ENCODE measurements at regions not wholly inside any gene's neighbourhood (a gene's known extent, or its start where the extent isn't known, plus 50 kb on each side); places are given as distances from the start of the nearest gene placed in this dataset.

GRCh38 chr11:134532131-134532920, 120.3 kb upstream of the B3GAT1 start:
- no peak for TF ChIP-seq JUND (IDR thresholded peaks at IDR 0.05; ENCODE audit: low read depth)
- no peak for DNase-seq (ENCODE audit: low read depth in 1 of 2, low spot score in 1 of 2)
- in situ Hi-C loops (cut with HindIII; ENCODE audit: low pct_unique_long_range_greater_than_20kb, low sequenced_read_pairs): no loop called here

- DNase-seq (ENCODE audit: low read depth in 1 of 2, low spot score in 1 of 2): no peak
- TF ChIP-seq JUND (IDR thresholded peaks at IDR 0.05; ENCODE audit: low read depth): no peak
- in situ Hi-C loops (cut with HindIII; ENCODE audit: low pct_unique_long_range_greater_than_20kb, low sequenced_read_pairs): no loop called here
Measured at GRCh38 chr11:134531327-134532130, 119.5 kb upstream of the B3GAT1 start.

- in situ Hi-C loops (cut with HindIII; ENCODE audit: low pct_unique_long_range_greater_than_20kb, low sequenced_read_pairs): no loop called here
- TF ChIP-seq JUND (IDR thresholded peaks at IDR 0.05; ENCODE audit: low read depth): no peak
- no peak for DNase-seq (ENCODE audit: low read depth in 1 of 2, low spot score in 1 of 2)
Measured at GRCh38 chr11:134530636-134531326, 118.7 kb upstream of the B3GAT1 start.

- DNase-seq (ENCODE audit: low read depth in 1 of 2, low spot score in 1 of 2): no peak
- in situ Hi-C loops (cut with HindIII; ENCODE audit: low pct_unique_long_range_greater_than_20kb, low sequenced_read_pairs): no loop called here
- no peak for TF ChIP-seq JUND (IDR thresholded peaks at IDR 0.05; ENCODE audit: low read depth)
Measured at GRCh38 chr11:134529212-134530096, 117.4 kb upstream of the B3GAT1 start.

GRCh38 chr11:134528453-134528852, 116.4 kb upstream of the B3GAT1 start:
- DNase-seq (ENCODE audit: low read depth in 1 of 2, low spot score in 1 of 2): no peak
- no peak for TF ChIP-seq JUND (IDR thresholded peaks at IDR 0.05; ENCODE audit: low read depth)
- in situ Hi-C loops (cut with HindIII; ENCODE audit: low pct_unique_long_range_greater_than_20kb, low sequenced_read_pairs): no loop called here

GRCh38 chr11:134527382-134528243, 115.6 kb upstream of the B3GAT1 start:
- no peak for TF ChIP-seq JUND (IDR thresholded peaks at IDR 0.05; ENCODE audit: low read depth)
- in situ Hi-C loops (cut with HindIII; ENCODE audit: low pct_unique_long_range_greater_than_20kb, low sequenced_read_pairs): no loop called here
- peak in 1 of 2 experiments; percentile 48 for DNase-seq (ENCODE audit: low read depth in 1 of 2, low spot score in 1 of 2)

- in situ Hi-C loops (cut with HindIII; ENCODE audit: low pct_unique_long_range_greater_than_20kb, low sequenced_read_pairs): no loop called here
- no peak for TF ChIP-seq JUND (IDR thresholded peaks at IDR 0.05; ENCODE audit: low read depth)
- DNase-seq (ENCODE audit: low read depth in 1 of 2, low spot score in 1 of 2): no peak
Measured at GRCh38 chr11:134524896-134525845, 113.1 kb upstream of the B3GAT1 start.

- in situ Hi-C loops (cut with HindIII; ENCODE audit: low pct_unique_long_range_greater_than_20kb, low sequenced_read_pairs): no loop called here
- no peak for DNase-seq (ENCODE audit: low read depth in 1 of 2, low spot score in 1 of 2)
- TF ChIP-seq JUND (IDR thresholded peaks at IDR 0.05; ENCODE audit: low read depth): no peak
Measured at GRCh38 chr11:134524201-134524600, 112.2 kb upstream of the B3GAT1 start.

- no peak for DNase-seq (ENCODE audit: low read depth in 1 of 2, low spot score in 1 of 2)
- TF ChIP-seq JUND (IDR thresholded peaks at IDR 0.05; ENCODE audit: low read depth): no peak
- in situ Hi-C loops (cut with HindIII; ENCODE audit: low pct_unique_long_range_greater_than_20kb, low sequenced_read_pairs): no loop called here
Measured at GRCh38 chr11:134522782-134523570, 110.9 kb upstream of the B3GAT1 start.
